Spinal cord (tissue), 9 donors: ENCODE measurements at regions not wholly inside any gene's neighbourhood (a gene's known extent, or its start where the extent isn't known, plus 50 kb on each side); places are given as distances from the start of the nearest gene placed in this dataset.

ENCODE experiments used
- DNase-seq, 6 donors: peaks; one replicate each; pipeline versions ENCODE4 v3.0.0 to v3.0.0-alpha.2; 2013 to 2015; ENCODE audit warnings: low spot score in 6 of 6, low read depth in 4 of 6
- H3K27ac ChIP-seq: one replicate; pipeline ENCODE4 v1.5.1; 2013; ENCODE audit warnings: low read depth, low read length, control low read depth
- H3K27me3 ChIP-seq: one replicate; pipeline ENCODE4 v1.6.1; 2013; ENCODE audit warnings: low read length; ENCODE audit not compliant: control insufficient read depth, insufficient read depth
- H3K36me3 ChIP-seq: one replicate; pipeline ENCODE4 v1.6.1; 2013; ENCODE audit warnings: low read length; ENCODE audit not compliant: control insufficient read depth, insufficient read depth
- H3K4me1 ChIP-seq: one replicate; pipeline ENCODE4 v1.6.1; 2013; ENCODE audit warnings: low read length; ENCODE audit not compliant: control insufficient read depth, insufficient read depth
- H3K4me3 ChIP-seq: one replicate; pipeline ENCODE4 v1.5.1; 2013; ENCODE audit warnings: low read depth, low read length, control low read depth
- H3K9me3 ChIP-seq: one replicate; pipeline ENCODE4 v1.6.1; 2013; ENCODE audit warnings: low read length; ENCODE audit not compliant: control insufficient read depth, insufficient read depth
- WGBS: methylation state at CpG from one replicate; pipeline ENCODE4 v1.1.5; 2013; ENCODE audit warnings: missing lambda C conversion rate; ENCODE audit not compliant: insufficient coverage; 5-methylcytosine and 5-hydroxymethylcytosine counted together
- donor health status: healthy.

- Histone ChIP-seq H3K36me3 (no peaks in the 10 kb centered on the region), H3K27me3 (no peaks in the 10 kb centered on the region), H3K4me3 (no peak overlapping the region), H3K4me1 (no peaks in the 10 kb centered on the region), H3K27ac (no peak overlapping the region), H3K9me3 (no peaks in the 10 kb centered on the region)
- no CpG with 5 or more reads among the region's 2 CpGs for WGBS
- no peak for DNase-seq
Observed at GRCh38 chr6:134466771-134467525, 149.0 kb upstream of the SGK1 start.

GRCh38 chr6:134464690-134465411 is 146.9 kb upstream of the SGK1 start:
- Histone ChIP-seq H3K36me3 (no peaks in the 10 kb centered on the region), H3K9me3 (no peaks in the 10 kb centered on the region), H3K27ac (no peak overlapping the region), H3K27me3 (no peaks in the 10 kb centered on the region), H3K4me1 (no peaks in the 10 kb centered on the region), H3K4me3 (no peak overlapping the region)
- DNase-seq, result peak in 1 of 6 donors; percentile 30
- 92% methylated on average over 2 of the region's 9 CpGs for WGBS

GRCh38 chr6:134458857-134459657 is 141.1 kb upstream of the SGK1 start:
- H3K9me3 ChIP-seq, result no peaks in the 10 kb centered on the region
- no peaks in the 10 kb centered on the region for H3K36me3 ChIP-seq
- H3K27me3 ChIP-seq, result no peaks in the 10 kb centered on the region
- H3K4me1 ChIP-seq, result peaks cover 2% of the 10 kb centered on the region
- no peak overlapping the region for H3K4me3 ChIP-seq
- no peak for DNase-seq
- 77% methylated on average over 7 of the region's 7 CpGs for WGBS
- no peak overlapping the region for H3K27ac ChIP-seq

DNA sequence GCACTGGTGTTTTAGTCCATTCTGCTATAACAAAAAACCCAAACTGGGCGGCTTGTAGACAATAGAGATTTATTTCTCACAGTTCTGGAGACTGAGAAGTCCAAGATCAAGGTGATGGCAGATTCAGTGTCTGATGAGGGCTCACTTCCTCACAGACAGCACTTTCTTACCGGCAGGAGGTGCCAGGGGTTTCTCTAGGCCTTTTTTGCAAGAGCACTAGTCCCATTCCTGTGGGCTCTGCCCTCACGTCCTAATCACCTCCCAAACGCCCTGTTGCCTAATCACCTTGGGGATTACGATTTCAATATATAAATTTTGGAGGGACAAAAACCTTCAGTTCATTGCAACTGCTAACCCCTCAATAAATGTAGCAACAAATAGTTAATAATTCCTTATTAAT is 140.0 kb upstream of the SGK1 start:
- Histone ChIP-seq H3K36me3 (no peaks in the 10 kb centered on the region), H3K27ac (no peak overlapping the region), H3K4me3 (no peak overlapping the region), H3K9me3 (no peaks in the 10 kb centered on the region), H3K4me1 (peaks cover 2% of the 10 kb centered on the region), H3K27me3 (no peaks in the 10 kb centered on the region)
- 80% methylated on average over 1 of the region's 5 CpGs for WGBS
- DNase-seq, result no peak

DNA sequence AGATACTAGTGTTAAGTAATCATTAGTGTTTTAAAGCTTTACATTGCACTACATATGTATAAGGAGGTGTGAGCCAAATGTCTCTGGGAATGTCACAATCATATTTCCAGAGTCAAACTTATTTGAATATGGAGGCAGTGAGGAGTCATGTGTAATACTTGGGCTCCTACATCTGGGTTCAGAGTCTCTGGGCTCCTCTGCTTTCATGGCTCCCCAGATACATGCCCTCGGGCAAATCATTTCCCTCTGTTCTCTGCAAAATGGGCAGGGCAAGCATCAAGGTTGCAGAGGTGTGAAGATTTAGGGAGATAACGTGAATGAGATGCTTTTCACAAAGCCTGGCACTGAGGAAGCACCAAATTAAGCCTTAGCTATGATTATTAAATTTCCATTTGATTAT is 138.3 kb upstream of the SGK1 start:
- Histone ChIP-seq H3K4me3 (no peak overlapping the region), H3K27me3 (no peaks in the 10 kb centered on the region), H3K36me3 (no peaks in the 10 kb centered on the region), H3K4me1 (peaks cover 2% of the 10 kb centered on the region), H3K27ac (no peak overlapping the region), H3K9me3 (no peaks in the 10 kb centered on the region)
- WGBS, result 80% methylated on average over 1 of the region's 2 CpGs
- DNase-seq, result no peak

GRCh38 chr6:134455319-134455718 is 137.4 kb upstream of the SGK1 start:
- Histone ChIP-seq H3K36me3 (no peaks in the 10 kb centered on the region), H3K27me3 (no peaks in the 10 kb centered on the region), H3K4me1 (peaks cover 2% of the 10 kb centered on the region), H3K27ac (no peak overlapping the region), H3K9me3 (no peaks in the 10 kb centered on the region), H3K4me3 (no peak overlapping the region)
- no CpG with 5 or more reads among the region's 3 CpGs for WGBS
- DNase-seq, result no peak

- Histone ChIP-seq H3K4me1 (peaks cover 2% of the 10 kb centered on the region), H3K4me3 (no peak overlapping the region), H3K9me3 (no peaks in the 10 kb centered on the region), H3K36me3 (no peaks in the 10 kb centered on the region), H3K27me3 (no peaks in the 10 kb centered on the region), H3K27ac (no peak overlapping the region)
- WGBS, result no CpG with 5 or more reads among the region's 2 CpGs
- no peak for DNase-seq
Observed at GRCh38 chr6:134454794-134455193, 136.9 kb upstream of the SGK1 start.

DNA sequence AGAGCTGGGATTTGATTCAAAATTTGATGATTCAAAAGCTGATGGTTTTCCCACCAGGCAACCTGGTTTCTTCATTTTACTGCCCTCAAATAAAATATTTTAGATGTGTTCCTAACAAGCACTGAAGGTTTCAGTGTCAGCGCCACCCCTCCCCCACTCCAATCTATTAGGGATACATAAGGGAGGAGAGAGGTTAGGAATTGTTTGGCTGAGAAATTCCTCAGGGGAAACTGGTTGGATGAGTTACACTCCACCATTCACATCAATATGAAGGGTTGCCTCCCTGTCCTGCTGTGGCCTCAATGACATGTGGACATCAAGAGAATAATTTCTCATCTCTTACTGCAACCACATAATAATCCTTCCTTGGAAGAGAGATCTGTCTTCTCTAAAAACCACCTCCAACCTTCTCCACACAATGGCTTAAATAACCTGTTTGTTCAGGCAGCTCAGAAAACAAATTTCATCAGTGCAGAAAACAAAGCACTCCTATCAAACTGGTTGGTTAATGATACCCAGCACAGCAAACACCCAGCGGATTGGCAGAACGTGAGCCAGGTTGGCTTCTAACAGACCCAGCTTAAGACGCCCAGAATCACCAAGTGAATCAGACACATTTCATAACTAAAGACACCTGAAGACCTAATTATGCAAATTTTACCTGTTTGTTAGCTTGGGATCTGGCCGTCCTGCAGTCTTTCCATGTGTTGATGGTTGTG is 136.0 kb upstream of the SGK1 start:
- peaks cover 2% of the 10 kb centered on the region for H3K4me1 ChIP-seq
- no peak overlapping the region for H3K4me3 ChIP-seq
- no peaks in the 10 kb centered on the region for H3K27me3 ChIP-seq
- no peaks in the 10 kb centered on the region for H3K36me3 ChIP-seq
- 88% methylated on average over 1 of the region's 5 CpGs for WGBS
- no peaks in the 10 kb centered on the region for H3K9me3 ChIP-seq
- no peak overlapping the region for H3K27ac ChIP-seq
- peak in 1 of 6 donors; percentile 19 for DNase-seq

DNA sequence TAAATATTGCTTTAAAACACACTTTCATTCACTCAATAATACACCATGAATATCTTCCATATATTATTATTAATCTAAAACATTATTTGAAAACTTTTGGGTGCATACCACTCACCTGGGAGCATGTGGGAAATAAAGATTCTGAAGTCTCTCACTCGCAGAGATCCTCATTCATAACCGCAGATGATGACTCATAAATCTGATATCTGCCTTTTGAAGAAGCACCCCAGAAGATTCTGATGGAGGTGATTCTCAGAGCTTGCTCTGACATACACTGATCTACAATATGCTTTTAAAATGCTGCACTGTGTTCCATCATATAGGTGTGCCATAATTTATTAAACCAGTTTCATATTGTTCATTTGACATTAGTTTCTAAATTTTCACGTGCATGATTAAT is 135.0 kb upstream of the SGK1 start:
- no peak overlapping the region for H3K27ac ChIP-seq
- no peaks in the 10 kb centered on the region for H3K9me3 ChIP-seq
- H3K4me1 ChIP-seq, result no peaks in the 10 kb centered on the region
- H3K4me3 ChIP-seq, result no peak overlapping the region
- DNase-seq, result no peak
- no peaks in the 10 kb centered on the region for H3K27me3 ChIP-seq
- no CpG with 5 or more reads among the region's 3 CpGs for WGBS
- no peaks in the 10 kb centered on the region for H3K36me3 ChIP-seq
